ENCODE measurements at regions not wholly inside any gene's neighbourhood (a gene's known extent, or its start where the extent isn't known, plus 50 kb on each side); places are given as distances from the start of the nearest gene placed in this dataset.
"Not testable (repeated sequence)": the region's sequence is repeated elsewhere in the genome, so short reads cannot be mapped to it uniquely, and the experiment has no call there.

GRCh38 chr18:64399566-64399965 lies 250.7 kb upstream of the LINC00305 start:
- H3K36me3 Mint-ChIP-seq, result no peaks in the 10 kb centered on the region
- POLR2A ChIA-PET, result no interaction called here
- no peak overlapping the region for H3K27ac Mint-ChIP-seq
- no peaks in the 10 kb centered on the region for H3K9me3 Mint-ChIP-seq
- H3K4me3 Mint-ChIP-seq, result no peak overlapping the region
- H3K4me1 Mint-ChIP-seq, result no peaks in the 10 kb centered on the region
- no peaks in the 10 kb centered on the region for H3K27me3 Mint-ChIP-seq
- no peak for DNase-seq
- ATAC-seq (ENCODE audit: low read depth), result no peak

GRCh38 chr18:64398320-64398719 lies 249.4 kb upstream of the LINC00305 start:
- ATAC-seq (ENCODE audit: low read depth), result no peak
- H3K9me3 Mint-ChIP-seq, result no peaks in the 10 kb centered on the region
- H3K4me1 Mint-ChIP-seq, result no peaks in the 10 kb centered on the region
- no peak overlapping the region for H3K27ac Mint-ChIP-seq
- no peak for DNase-seq
- POLR2A ChIA-PET, result no interaction called here
- H3K36me3 Mint-ChIP-seq, result no peaks in the 10 kb centered on the region
- H3K27me3 Mint-ChIP-seq, result no peaks in the 10 kb centered on the region
- H3K4me3 Mint-ChIP-seq, result no peak overlapping the region

- Mint-ChIP-seq H3K4me1 (no peaks in the 10 kb centered on the region), H3K4me3 (no peak overlapping the region), H3K9me3 (peaks cover 1% of the 10 kb centered on the region), H3K27ac (no peak overlapping the region), H3K27me3 (no peaks in the 10 kb centered on the region), H3K36me3 (no peaks in the 10 kb centered on the region)
- DNase-seq (no peak), ATAC-seq (ENCODE audit: low read depth) (no peak)
- POLR2A ChIA-PET, result no interaction called here
Measured at GRCh38 chr18:64392202-64392601, 243.3 kb upstream of the LINC00305 start.

GRCh38 chr18:64384101-64384500 lies 235.2 kb upstream of the LINC00305 start:
- DNase-seq, result no peak
- ATAC-seq (ENCODE audit: low read depth), result no peak
- H3K9me3 Mint-ChIP-seq, result peaks cover 3% of the 10 kb centered on the region
- no peaks in the 10 kb centered on the region for H3K27me3 Mint-ChIP-seq
- no peak overlapping the region for H3K4me3 Mint-ChIP-seq
- H3K4me1 Mint-ChIP-seq, result no peaks in the 10 kb centered on the region
- H3K36me3 Mint-ChIP-seq, result no peaks in the 10 kb centered on the region
- no peak overlapping the region for H3K27ac Mint-ChIP-seq
- POLR2A ChIA-PET, result no interaction called here

- no peaks in the 10 kb centered on the region for H3K4me1 Mint-ChIP-seq
Measured at GRCh38 chr18:64380117-64380516, 231.2 kb upstream of the LINC00305 start.

GRCh38 chr18:64379662-64380061 lies 230.8 kb upstream of the LINC00305 start:
- Mint-ChIP-seq H3K36me3 (no peaks in the 10 kb centered on the region), H3K27me3 (no peaks in the 10 kb centered on the region), H3K9me3 (peaks cover 2% of the 10 kb centered on the region), H3K27ac (no peak overlapping the region), H3K4me3 (no peak overlapping the region), H3K4me1 (no peaks in the 10 kb centered on the region)
- ATAC-seq (ENCODE audit: low read depth), result no peak
- POLR2A ChIA-PET, result no interaction called here
- DNase-seq, result no peak

More at GRCh38 chr18:64380117-64380516, 231.2 kb upstream of the LINC00305 start:
- no peaks in the 10 kb centered on the region for H3K27me3 Mint-ChIP-seq
- no peak overlapping the region for H3K4me3 Mint-ChIP-seq
- POLR2A ChIA-PET, result no interaction called here
- no peak for DNase-seq
- peaks cover 2% of the 10 kb centered on the region for H3K9me3 Mint-ChIP-seq
- H3K36me3 Mint-ChIP-seq, result no peaks in the 10 kb centered on the region
- no peak overlapping the region for H3K27ac Mint-ChIP-seq
- no peak for ATAC-seq (ENCODE audit: low read depth)

- H3K36me3 Mint-ChIP-seq, result no peaks in the 10 kb centered on the region
- no peak for ATAC-seq (ENCODE audit: low read depth)
- no peaks in the 10 kb centered on the region for H3K27me3 Mint-ChIP-seq
- H3K4me3 Mint-ChIP-seq, result no peak overlapping the region
- no peak overlapping the region for H3K27ac Mint-ChIP-seq
- peaks cover 2% of the 10 kb centered on the region for H3K9me3 Mint-ChIP-seq
- no peaks in the 10 kb centered on the region for H3K4me1 Mint-ChIP-seq
- no peak for DNase-seq
- POLR2A ChIA-PET, result no interaction called here
Measured at GRCh38 chr18:64377446-64377845, 228.6 kb upstream of the LINC00305 start.

- POLR2A ChIA-PET, result no interaction called here
- Mint-ChIP-seq H3K4me3 (no peak overlapping the region), H3K9me3 (peaks cover 1% of the 10 kb centered on the region), H3K27me3 (no peaks in the 10 kb centered on the region), H3K27ac (no peak overlapping the region), H3K36me3 (no peaks in the 10 kb centered on the region), H3K4me1 (no peaks in the 10 kb centered on the region)
- no peak for DNase-seq
- no peak for ATAC-seq (ENCODE audit: low read depth)
Measured at GRCh38 chr18:64372850-64373249, 224.0 kb upstream of the LINC00305 start.

GRCh38 chr18:64369830-64370440 lies 221.0 kb upstream of the LINC00305 start:
- H3K4me3 Mint-ChIP-seq; DNase-seq; H3K36me3 Mint-ChIP-seq; H3K9me3 Mint-ChIP-seq; H3K27me3 Mint-ChIP-seq; H3K4me1 Mint-ChIP-seq; H3K27ac Mint-ChIP-seq; ATAC-seq (ENCODE audit: low read depth); POLR2A ChIA-PET: not testable (repeated sequence)

- no peak overlapping the region for H3K27ac Mint-ChIP-seq
- no peaks in the 10 kb centered on the region for H3K27me3 Mint-ChIP-seq
- ATAC-seq (ENCODE audit: low read depth) (no peak), DNase-seq (no peak)
- peaks cover 10% of the 10 kb centered on the region for H3K9me3 Mint-ChIP-seq
- POLR2A ChIA-PET, result no interaction called here
- H3K36me3 Mint-ChIP-seq, result no peaks in the 10 kb centered on the region
- no peak overlapping the region for H3K4me3 Mint-ChIP-seq
- no peaks in the 10 kb centered on the region for H3K4me1 Mint-ChIP-seq
Measured at GRCh38 chr18:64365106-64365505, 216.2 kb upstream of the LINC00305 start.

GRCh38 chr18:64337673-64338072 lies 188.8 kb upstream of the LINC00305 start:
- Mint-ChIP-seq H3K36me3 (no peaks in the 10 kb centered on the region), H3K4me1 (no peaks in the 10 kb centered on the region), H3K27me3 (no peaks in the 10 kb centered on the region), H3K4me3 (no peak overlapping the region), H3K27ac (no peak overlapping the region), H3K9me3 (no peaks in the 10 kb centered on the region)
- POLR2A ChIA-PET, result no interaction called here
- ATAC-seq (ENCODE audit: low read depth) (no peak), DNase-seq (no peak)

- no peak overlapping the region for H3K27ac Mint-ChIP-seq
- ATAC-seq (ENCODE audit: low read depth), result no peak
- H3K4me1 Mint-ChIP-seq, result no peaks in the 10 kb centered on the region
- no peaks in the 10 kb centered on the region for H3K9me3 Mint-ChIP-seq
- no peaks in the 10 kb centered on the region for H3K36me3 Mint-ChIP-seq
- no peak overlapping the region for H3K4me3 Mint-ChIP-seq
- POLR2A ChIA-PET, result no interaction called here
- H3K27me3 Mint-ChIP-seq, result no peaks in the 10 kb centered on the region
- no peak for DNase-seq
Measured at GRCh38 chr18:64337018-64337417, 188.1 kb upstream of the LINC00305 start.

- Mint-ChIP-seq H3K36me3 (no peaks in the 10 kb centered on the region), H3K27ac (no peak overlapping the region), H3K4me3 (no peak overlapping the region), H3K4me1 (no peaks in the 10 kb centered on the region), H3K27me3 (no peaks in the 10 kb centered on the region), H3K9me3 (no peaks in the 10 kb centered on the region)
- DNase-seq (no peak), ATAC-seq (ENCODE audit: low read depth) (no peak)
- POLR2A ChIA-PET, result no interaction called here
Measured at GRCh38 chr18:64334748-64335147, 185.9 kb upstream of the LINC00305 start.

GRCh38 chr18:64333584-64333983 lies 184.7 kb upstream of the LINC00305 start:
- DNase-seq (no peak), ATAC-seq (ENCODE audit: low read depth) (no peak)
- Mint-ChIP-seq H3K4me3 (no peak overlapping the region), H3K4me1 (no peaks in the 10 kb centered on the region), H3K27ac (no peak overlapping the region), H3K9me3 (no peaks in the 10 kb centered on the region), H3K36me3 (no peaks in the 10 kb centered on the region), H3K27me3 (no peaks in the 10 kb centered on the region)
- POLR2A ChIA-PET, result no interaction called here

GRCh38 chr18:64332835-64333234 lies 183.9 kb upstream of the LINC00305 start:
- no peak overlapping the region for H3K27ac Mint-ChIP-seq
- POLR2A ChIA-PET, result no interaction called here
- H3K36me3 Mint-ChIP-seq, result no peaks in the 10 kb centered on the region
- DNase-seq (no peak), ATAC-seq (ENCODE audit: low read depth) (no peak)
- H3K4me3 Mint-ChIP-seq, result no peak overlapping the region
- H3K4me1 Mint-ChIP-seq, result no peaks in the 10 kb centered on the region
- no peaks in the 10 kb centered on the region for H3K9me3 Mint-ChIP-seq
- no peaks in the 10 kb centered on the region for H3K27me3 Mint-ChIP-seq

Data from activated naive CD8-positive, alpha-beta T cell treated with anti-CD3 and anti-CD28 coated beads, Interleukin-2, amount 10 ng/mL, durations not matched to agents 7 days and 5 days (primary cell).